Ovary (tissue), 3 donors: ENCODE measurements at regions not wholly inside any gene's neighbourhood (a gene's known extent, or its start where the extent isn't known, plus 50 kb on each side); places are given as distances from the start of the nearest gene placed in this dataset.

Experiments used
- CTCF ChIP-seq, 3 donors: fragments of 450-650 bp in 2 of 3; fragments of 200-600 bp in 1 of 3; IDR thresholded peaks; one replicate each; pipeline versions ENCODE4 v1.5.1 to v1.8.0; 2016 to 2022; ENCODE audit warnings: antibody characterized with exemption in 3 of 3, mild to moderate bottlenecking in 1 of 3
- POLR2A ChIP-seq: fragments of 450-650 bp; IDR thresholded peaks from one replicate; pipeline ENCODE4 v1.6.1; 2017; ENCODE audit warnings: antibody characterized with exemption, mild to moderate bottlenecking, moderate library complexity
- donor health status: DM: no; HTN: no; CAD: no.

GRCh38 chr10:62938672-62939071 lies 122.5 kb upstream of the EGR2 start:
- no peak for TF ChIP-seq CTCF (IDR thresholded peaks at IDR 0.05)
- TF ChIP-seq POLR2A = no peak
